ENCODE measurements at regions not wholly inside any gene's neighbourhood (a gene's known extent, or its start where the extent isn't known, plus 50 kb on each side); places are given as distances from the start of the nearest gene placed in this dataset.

DNA sequence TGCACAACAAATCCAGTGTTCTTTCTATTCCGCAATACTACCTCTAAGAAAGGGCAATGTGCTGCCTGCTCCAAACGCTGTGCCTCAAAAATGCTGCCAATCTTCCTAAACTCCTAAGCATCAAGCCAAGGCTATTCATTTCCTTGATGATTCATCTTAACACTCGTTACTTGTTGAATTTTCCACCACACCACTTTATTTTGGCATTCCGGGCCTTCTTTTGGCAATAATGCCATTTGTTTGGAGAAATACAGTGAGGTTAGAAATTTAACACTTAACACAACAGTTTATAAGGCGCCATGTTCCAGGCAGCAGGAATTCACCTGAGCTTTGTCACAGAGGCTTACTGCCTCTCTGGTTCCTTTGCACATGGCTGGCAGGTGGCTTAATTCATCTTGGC is 82.6 kb upstream of the ABCB5 start:
- Histone ChIP-seq H3K9me3 (ENCODE audit: control insufficient read depth, insufficient read depth, low read depth, low read length) (peaks cover 4% of the 10 kb centered on the region; the same call in 1 of the 2 replicates), H3K27ac (ENCODE audit: low read length) (no peak overlapping the region), H3K27me3 (ENCODE audit: control insufficient read depth, insufficient read depth, low read length) (no peaks in the 10 kb centered on the region), H3K36me3 (ENCODE audit: control insufficient read depth, insufficient read depth, low read length) (no peaks in the 10 kb centered on the region), H3K4me1 (ENCODE audit: control insufficient read depth, insufficient read depth, low read length) (no peaks in the 10 kb centered on the region), H3K4me3 (ENCODE audit: low read depth in 2 of 2, low read length in 2 of 2) (no peak overlapping the region)
- TF ChIP-seq TCF7L2 (IDR thresholded peaks at IDR 0.05; ENCODE audit: low read depth, low read length) (no peak), SIN3A (IDR thresholded peaks at IDR 0.05; ENCODE audit: borderline replicate concordance, insufficient read depth, low read depth, low read length) (no peak), POLR2AphosphoS5 (IDR thresholded peaks at IDR 0.05; ENCODE audit: low read depth, low read length) (no peak)
- TF ChIP-seq, protein P1, sequence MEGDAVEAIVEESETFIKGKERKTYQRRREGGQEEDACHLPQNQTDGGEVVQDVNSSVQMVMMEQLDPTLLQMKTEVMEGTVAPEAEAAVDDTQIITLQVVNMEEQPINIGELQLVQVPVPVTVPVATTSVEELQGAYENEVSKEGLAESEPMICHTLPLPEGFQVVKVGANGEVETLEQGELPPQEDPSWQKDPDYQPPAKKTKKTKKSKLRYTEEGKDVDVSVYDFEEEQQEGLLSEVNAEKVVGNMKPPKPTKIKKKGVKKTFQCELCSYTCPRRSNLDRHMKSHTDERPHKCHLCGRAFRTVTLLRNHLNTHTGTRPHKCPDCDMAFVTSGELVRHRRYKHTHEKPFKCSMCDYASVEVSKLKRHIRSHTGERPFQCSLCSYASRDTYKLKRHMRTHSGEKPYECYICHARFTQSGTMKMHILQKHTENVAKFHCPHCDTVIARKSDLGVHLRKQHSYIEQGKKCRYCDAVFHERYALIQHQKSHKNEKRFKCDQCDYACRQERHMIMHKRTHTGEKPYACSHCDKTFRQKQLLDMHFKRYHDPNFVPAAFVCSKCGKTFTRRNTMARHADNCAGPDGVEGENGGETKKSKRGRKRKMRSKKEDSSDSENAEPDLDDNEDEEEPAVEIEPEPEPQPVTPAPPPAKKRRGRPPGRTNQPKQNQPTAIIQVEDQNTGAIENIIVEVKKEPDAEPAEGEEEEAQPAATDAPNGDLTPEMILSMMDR (IDR thresholded peaks at IDR 0.05), result no peak
- TF ChIP-seq, protein P2, sequence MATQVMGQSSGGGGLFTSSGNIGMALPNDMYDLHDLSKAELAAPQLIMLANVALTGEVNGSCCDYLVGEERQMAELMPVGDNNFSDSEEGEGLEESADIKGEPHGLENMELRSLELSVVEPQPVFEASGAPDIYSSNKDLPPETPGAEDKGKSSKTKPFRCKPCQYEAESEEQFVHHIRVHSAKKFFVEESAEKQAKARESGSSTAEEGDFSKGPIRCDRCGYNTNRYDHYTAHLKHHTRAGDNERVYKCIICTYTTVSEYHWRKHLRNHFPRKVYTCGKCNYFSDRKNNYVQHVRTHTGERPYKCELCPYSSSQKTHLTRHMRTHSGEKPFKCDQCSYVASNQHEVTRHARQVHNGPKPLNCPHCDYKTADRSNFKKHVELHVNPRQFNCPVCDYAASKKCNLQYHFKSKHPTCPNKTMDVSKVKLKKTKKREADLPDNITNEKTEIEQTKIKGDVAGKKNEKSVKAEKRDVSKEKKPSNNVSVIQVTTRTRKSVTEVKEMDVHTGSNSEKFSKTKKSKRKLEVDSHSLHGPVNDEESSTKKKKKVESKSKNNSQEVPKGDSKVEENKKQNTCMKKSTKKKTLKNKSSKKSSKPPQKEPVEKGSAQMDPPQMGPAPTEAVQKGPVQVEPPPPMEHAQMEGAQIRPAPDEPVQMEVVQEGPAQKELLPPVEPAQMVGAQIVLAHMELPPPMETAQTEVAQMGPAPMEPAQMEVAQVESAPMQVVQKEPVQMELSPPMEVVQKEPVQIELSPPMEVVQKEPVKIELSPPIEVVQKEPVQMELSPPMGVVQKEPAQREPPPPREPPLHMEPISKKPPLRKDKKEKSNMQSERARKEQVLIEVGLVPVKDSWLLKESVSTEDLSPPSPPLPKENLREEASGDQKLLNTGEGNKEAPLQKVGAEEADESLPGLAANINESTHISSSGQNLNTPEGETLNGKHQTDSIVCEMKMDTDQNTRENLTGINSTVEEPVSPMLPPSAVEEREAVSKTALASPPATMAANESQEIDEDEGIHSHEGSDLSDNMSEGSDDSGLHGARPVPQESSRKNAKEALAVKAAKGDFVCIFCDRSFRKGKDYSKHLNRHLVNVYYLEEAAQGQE (IDR thresholded peaks at IDR 0.05; ENCODE audit: insufficient read depth in 1 of 2, low read depth in 2 of 2, low read length in 1 of 2), result no peak
- no peak for ATAC-seq
- ChIA-PET CTCF (no interaction called here), POLR2A (no interaction called here)
- in situ Hi-C loops (cut with HindIII; ENCODE audit: low pct_unique_long_range_greater_than_20kb, low sequenced_read_pairs), result no loop called here
- no TSS peak for BruUV-seq (replicated peaks)
- DNase-seq (ENCODE audit: low read depth, low spot score), result no peak
- intact Hi-C loops (cut with micrococcal nuclease; ENCODE audit: unreplicated experiment), result no loop called here

DNA sequence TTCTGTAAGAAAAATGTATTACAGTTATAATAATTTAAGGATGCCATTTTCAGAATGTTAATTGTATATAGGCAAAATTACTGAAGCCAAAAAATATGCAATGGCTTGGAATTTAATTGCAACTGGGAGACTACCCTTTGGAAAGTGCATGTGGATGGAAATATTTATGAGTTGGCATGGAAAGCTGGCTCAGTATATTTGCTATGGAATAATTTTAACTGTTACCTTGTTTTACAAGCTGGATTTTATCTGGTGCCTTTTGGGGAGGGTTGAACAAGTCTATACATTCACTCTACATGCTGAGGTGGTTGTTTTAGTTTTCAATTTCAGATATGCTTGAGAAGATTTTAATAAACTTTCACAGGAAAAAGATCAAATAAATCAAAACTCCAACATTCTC is 80.9 kb upstream of the ABCB5 start:
- H3K9me3 ChIP-seq (ENCODE audit: control insufficient read depth, insufficient read depth, low read depth, low read length), result peaks cover 4% of the 10 kb centered on the region; the same call in 1 of the 2 replicates
- intact Hi-C loops (cut with micrococcal nuclease; ENCODE audit: unreplicated experiment) (no loop called here), in situ Hi-C loops (cut with HindIII; ENCODE audit: low pct_unique_long_range_greater_than_20kb, low sequenced_read_pairs) (no loop called here)
- BruUV-seq (replicated peaks), result no TSS peak
- TF ChIP-seq, protein P1 (IDR thresholded peaks at IDR 0.05), result no peak
- TF ChIP-seq TCF7L2 (IDR thresholded peaks at IDR 0.05; ENCODE audit: low read depth, low read length) (no peak), SIN3A (IDR thresholded peaks at IDR 0.05; ENCODE audit: borderline replicate concordance, insufficient read depth, low read depth, low read length) (no peak), POLR2AphosphoS5 (IDR thresholded peaks at IDR 0.05; ENCODE audit: low read depth, low read length) (no peak)
- TF ChIP-seq, protein P2 (IDR thresholded peaks at IDR 0.05; ENCODE audit: insufficient read depth in 1 of 2, low read depth in 2 of 2, low read length in 1 of 2), result no peak
- no peaks in the 10 kb centered on the region for H3K27me3 ChIP-seq (ENCODE audit: control insufficient read depth, insufficient read depth, low read length)
- ChIA-PET CTCF (no interaction called here), POLR2A (no interaction called here)
- DNase-seq (ENCODE audit: low read depth, low spot score), result no peak
- no peak for ATAC-seq
- no peaks in the 10 kb centered on the region for H3K4me1 ChIP-seq (ENCODE audit: control insufficient read depth, insufficient read depth, low read length)
- H3K4me3 ChIP-seq (ENCODE audit: low read depth in 2 of 2, low read length in 2 of 2), result no peak overlapping the region
- no peak overlapping the region for H3K27ac ChIP-seq (ENCODE audit: low read length)
- H3K36me3 ChIP-seq (ENCODE audit: control insufficient read depth, insufficient read depth, low read length), result no peaks in the 10 kb centered on the region

Measured in Panc1 (cell line).